ENCODE measurements at regions not wholly inside any gene's neighbourhood (a gene's known extent, or its start where the extent isn't known, plus 50 kb on each side); places are given as distances from the start of the nearest gene placed in this dataset.

DNA sequence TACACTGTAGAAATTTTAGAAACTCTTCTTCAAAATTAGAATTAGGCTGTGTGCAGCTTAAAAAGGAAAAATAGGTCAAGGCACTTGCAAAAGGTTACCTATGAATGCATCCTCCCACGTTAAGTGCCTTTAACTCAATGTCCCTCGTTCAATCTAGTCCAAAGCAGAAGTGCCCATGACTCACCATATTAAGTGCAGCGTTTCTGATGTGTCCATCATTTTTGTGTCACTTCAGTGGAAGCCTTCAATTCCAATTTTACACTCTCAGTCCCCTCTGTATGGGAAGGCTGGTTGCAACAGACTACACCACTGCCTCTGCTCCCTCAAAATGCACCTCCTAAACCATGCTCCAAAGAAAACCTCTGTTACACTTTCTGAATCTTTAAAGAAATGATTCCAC, 53.4 kb downstream of the FOXB1 start:
- no peak for DNase-seq (ENCODE audit: low read depth)

DNA sequence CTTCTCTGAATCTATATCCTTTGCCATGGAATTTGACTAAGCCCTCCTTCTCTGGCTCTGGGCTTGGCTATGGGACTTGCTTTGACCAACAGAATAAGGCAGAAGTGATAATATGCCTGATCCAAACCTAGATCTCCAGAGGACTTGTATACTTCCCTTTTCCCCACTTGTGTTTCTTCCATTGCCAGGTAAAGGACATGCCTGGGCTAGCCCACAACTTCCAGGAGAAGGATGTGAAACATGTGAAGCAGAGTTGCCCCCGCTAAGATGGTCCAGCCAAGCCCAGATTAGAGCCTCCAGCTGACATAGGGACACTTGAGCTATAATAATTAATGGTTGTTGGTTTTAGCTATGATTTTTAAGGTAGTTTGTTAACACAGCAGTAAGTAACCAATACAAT, 55.1 kb downstream of the FOXB1 start:
- no peak for DNase-seq (ENCODE audit: low read depth)

DNA sequence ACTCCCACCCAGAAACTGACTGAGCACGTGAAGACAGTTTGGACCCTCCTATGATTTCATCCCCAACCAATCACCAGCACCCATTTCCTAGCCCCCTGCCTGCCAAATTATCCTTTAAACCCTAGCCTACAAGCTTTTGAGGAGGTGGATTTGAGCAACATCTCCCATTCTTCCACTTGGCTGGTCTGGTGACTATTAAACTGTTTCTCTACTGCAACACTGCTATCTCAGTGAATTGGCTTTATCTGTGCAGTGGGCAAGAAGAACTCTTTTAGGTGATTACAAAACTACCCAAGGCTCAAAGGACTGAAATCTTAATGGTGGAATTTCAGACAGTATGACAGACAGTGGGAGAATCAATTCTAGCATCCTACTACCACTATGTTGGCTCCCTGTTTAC, 57.6 kb downstream of the FOXB1 start:
- no peak for DNase-seq (ENCODE audit: low read depth)

DNA sequence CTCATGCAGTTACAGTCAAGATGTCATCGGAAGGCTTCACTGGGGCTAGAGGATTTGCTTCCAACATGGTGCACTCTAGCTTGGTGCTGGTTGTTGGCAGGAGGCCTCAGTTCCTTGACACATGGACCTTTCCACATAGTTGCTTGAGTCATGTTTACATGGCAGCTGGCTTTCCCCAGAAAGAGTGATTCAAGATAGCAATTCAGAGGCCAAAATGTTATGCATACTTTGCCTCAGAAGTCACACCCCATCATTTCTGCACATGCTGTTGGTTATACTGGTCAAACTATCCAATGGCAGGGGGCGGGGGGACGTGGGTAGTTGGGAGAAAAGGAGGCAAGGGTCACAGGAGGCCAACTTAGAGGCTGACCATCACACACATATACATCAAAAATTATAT, 58.7 kb downstream of the FOXB1 start:
- peak; percentile 51 for DNase-seq (ENCODE audit: low read depth)

DNA sequence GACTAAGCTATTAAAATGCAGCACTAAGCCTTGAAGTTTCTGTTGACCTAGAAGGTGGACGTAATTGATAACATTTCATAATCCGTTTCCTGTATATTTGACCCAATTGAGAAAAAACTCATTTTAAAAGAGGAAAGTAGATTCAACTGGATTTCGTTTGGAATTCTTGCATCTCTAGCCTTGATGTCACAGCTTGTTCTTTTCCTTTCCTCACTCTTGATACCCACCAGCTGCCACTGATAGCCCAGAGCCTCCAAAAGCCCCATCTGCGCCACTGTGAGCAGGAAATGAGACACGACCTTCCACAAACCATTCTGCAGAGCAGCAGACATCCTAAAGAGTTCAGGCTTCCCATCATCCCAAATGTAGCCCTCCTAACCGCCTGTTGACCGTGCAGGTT, 61.8 kb downstream of the FOXB1 start:
- no peak for DNase-seq (ENCODE audit: low read depth)

DNA sequence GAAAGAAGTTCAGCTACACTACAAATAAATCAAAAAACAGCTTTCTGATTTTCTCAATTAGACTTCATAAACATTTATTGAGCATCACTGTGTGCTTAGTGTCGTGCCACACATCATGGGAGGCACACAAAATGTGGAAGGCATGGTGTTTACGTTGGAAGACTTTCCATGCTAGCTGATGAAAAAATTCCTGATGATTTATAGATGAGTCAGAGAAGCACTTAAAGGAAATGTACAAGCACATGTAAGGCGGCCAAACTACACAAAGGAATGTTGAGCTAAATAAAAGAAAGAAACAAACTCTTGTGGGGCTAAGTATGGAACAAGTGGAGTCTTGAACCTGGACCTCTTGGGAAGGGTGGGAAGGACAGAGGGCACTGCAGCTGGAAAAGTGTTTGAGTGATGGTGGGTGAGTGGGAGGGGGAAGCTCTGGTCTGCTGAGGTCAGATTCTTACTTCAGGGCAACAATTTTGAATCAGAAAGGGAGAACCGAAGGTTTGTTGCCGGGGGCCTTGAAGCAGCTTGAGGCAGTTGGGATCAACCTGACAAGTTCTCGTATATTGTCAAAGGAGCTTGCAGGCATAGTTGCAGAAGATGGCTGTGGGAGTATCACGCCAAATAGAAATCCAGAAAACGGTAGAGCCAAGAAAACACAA, 66.9 kb downstream of the FOXB1 start:
- peak; percentile 90 for DNase-seq (ENCODE audit: low read depth)

DNA sequence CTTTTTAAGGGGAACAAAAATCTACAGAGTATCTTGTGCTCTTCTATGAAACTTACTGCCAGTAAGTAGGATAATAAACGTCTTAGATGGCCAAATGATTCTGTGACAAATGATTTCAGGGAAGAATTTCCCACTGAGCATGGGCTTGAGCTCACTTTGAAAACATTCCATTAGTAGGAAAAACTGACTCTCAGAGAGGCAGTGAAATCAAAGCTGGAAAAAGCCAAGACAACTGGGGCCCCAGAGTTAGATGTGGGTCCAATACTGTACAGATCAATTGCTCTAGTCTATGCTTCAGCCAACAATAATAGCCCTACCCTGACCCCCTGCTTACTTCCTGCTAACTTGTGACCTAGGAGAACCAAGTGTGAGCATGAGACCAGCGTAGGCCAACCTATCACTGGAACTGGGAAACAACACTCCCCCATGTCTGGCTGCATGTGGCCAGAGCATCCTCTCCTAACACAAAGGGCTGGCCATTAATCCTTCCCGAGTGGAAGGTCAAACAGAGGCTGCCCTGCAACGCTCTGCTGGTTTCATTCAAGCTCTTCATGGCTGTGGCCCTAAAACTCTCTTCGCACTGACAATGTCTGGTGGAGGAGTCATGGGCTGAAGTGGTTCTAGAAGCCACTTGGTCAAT, 68.8 kb downstream of the FOXB1 start:
- no peak for DNase-seq (ENCODE audit: low read depth)

DNA sequence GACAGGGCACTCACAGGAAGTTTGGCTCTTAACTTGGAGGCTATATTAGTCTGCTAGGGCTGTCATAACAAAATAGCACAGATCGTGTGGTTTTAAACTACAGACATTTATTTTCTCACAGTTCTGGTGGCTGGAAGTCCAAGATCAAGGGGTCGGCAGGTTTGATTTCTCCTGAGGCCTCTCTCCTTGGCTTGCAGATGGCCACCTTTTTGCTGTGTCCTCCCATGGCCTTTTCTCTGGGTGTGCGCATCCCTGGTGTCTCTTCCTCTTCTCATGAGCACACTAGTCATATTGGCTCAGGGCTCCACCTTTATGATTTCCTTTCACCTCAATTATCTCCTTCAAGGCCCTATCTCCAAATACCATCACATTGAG, 69.3 kb downstream of the FOXB1 start:
- no peak for DNase-seq (ENCODE audit: low read depth)

DNA sequence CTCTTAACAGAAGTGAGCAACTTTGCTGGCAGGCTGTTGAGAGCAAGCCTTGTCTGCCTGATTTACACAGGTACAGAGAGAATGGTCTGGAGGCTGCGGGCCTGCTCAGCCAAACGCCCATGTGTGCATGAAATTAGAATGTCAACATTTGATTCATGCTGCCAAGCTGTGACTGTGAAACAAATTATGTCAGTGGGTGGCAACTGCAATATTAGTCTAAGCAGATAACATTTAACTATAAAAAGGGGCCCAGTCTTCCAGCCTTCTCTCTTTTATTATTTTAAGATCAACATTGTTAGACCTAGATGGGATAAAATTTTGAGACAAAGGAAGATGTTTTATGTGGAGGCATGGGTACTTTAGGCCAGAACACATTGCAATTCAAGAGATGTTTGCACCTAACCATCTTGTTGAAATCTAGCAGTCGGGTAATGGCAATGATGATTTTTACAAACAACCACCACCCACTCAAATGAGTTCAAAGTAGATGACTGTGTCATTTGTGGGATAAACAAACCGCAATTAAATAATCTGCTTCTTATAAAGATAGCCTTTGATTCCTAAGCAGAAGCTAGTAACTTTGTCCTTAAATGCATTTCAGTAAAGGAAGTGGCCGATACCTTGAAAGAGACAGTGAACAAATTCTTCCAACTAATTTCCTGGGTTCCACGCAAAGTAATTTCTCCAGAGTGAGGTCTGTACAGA, 70.2 kb downstream of the FOXB1 start:
- no peak for DNase-seq (ENCODE audit: low read depth)

DNA sequence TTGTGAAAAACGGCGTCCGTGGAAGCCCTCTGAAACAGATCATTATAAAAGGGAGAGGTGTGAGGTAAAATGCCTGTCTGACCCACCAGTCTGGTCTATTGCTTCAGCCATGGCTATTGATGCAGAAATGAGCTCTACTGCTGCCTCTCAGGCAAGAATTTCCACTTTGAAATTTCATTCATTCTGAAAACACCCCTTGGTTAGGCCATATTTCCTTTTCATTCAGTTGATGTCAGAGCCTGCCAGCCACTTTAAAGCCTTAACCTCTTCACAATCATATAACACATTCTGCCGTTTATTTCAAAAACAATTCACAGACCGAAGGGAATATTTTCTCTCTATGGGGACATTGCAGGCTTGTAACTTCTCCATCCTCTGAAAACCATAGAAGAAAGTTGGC, 71.9 kb downstream of the FOXB1 start:
- no peak for DNase-seq (ENCODE audit: low read depth)

DNA sequence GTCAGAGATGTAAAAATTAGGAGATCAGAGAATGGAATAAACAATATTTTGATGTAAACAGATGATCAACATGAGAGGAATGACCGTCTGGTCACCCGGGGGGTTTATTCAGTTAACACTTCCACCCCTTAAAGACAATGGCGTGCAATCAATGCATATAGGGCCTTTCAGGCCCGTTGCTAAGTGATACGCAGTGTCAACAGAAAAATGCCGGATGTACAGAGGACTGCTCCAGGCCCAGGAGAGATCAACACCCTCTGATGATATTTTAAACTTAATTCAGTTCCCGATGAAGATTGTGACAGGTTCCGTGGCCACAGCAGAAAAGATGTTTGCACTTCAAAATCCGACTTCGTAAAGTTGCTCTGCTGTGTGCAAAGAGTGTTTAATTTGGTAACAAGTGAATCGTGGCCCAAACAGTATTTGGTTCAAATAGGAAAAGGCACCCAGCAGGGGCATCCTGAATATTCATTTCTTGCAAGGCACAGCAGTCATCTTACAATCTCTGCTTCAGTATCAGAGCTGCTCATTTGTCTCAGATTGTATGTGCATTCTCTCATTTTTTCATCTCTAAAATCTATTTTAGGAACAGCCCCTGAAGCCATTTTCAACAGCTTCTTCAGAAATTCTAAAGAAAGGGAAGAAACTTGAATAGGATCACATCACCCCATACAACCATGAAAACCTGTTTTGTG, 72.6 kb downstream of the FOXB1 start:
- no peak for DNase-seq (ENCODE audit: low read depth)

DNA sequence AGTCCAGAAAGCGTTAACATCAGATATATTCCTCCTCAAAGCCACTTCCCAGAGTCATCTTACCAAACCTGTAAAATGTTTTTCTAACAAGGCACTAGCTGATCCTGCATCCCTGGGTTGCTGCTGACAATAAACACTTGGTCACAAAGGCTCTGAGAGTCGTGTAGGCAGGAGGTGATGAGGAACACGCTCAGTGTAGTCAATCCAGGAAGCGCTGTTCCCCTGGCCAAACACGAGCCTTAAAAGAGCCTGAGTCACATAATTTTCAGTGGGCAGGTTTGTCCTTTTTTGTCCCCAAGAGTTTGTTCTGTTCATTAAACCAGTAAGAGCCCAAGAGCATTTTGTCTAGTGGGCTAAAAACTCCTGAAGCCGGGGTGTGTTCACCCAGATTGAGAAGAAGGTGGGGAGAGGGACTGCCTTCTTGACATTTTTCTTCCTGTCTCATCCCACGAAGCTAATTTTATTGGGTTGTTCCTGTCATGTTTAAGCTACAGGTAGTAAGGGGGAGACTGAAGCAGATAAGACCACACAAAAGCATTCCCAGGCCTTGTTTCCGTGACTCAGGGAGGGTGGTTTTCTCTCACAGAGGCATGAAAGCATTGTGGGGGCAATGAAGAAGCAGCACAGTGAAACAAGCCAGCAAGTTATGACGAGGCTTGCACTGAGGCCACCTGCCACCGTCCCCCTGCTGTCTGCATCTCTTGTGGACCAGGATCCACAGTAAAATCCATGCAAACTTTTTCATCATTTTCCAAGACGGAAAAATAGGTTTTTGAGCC, 73.7 kb downstream of the FOXB1 start:
- DNase-seq (ENCODE audit: low read depth), result no peak

DNA sequence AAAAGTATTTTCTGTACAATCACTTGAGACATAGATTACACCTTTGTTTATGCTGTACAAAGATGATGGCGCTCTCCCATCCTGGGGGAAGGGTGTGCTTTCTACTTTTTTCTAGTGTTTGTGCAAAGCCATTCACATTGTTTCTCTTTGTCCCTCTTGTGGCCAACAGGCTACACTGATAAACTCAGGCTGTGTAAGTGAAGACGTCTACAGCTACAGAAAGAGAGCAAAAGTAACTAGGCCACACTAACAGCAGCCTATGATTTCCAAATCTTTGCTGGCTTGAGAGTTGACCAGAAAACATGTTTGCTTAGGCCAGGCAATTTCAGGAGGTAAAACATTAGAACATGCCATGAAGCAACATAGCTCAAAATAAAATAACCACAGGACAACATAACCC, 75.1 kb downstream of the FOXB1 start:
- DNase-seq (ENCODE audit: low read depth), result no peak

DNA sequence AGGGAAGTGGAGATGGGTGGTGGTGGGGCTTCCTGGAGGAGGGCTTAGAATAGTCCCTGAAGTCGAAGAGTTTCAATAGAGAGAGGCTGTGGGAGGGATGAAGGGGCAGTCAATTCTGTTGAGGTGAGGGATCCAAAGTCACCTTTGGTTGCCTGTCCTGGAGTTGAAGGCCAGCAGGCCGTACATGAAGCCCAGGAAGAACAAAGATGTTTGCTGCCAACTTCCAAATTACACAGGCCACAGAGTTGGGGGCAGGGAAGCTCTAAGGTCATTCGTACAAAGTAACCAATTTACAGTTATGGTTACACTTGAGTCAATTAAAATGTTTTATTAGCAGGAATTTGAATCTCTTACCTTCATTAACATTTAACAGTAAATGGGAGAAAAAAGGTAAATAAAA, 77.9 kb downstream of the FOXB1 start:
- no peak for DNase-seq (ENCODE audit: low read depth)

DNA sequence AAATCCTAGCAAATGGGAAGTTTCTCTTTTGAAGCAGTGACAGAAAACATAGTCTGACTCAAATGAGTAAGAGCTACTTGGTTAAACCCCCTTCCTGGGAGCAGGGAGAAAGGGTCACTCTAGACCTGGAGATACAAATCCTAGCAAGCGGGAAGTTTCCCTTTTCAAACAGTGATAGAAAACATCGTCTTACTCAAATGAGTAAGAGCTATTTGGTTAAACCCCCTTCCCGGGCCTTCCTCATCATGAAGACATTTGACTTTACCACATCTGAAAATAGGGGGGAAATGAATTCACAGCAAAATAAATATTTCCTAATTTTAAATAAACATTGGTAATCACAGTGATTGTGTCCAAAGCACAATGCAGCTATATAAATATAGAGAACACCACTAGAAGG, 79.2 kb downstream of the FOXB1 start:
- DNase-seq (ENCODE audit: low read depth), result no peak

DNA sequence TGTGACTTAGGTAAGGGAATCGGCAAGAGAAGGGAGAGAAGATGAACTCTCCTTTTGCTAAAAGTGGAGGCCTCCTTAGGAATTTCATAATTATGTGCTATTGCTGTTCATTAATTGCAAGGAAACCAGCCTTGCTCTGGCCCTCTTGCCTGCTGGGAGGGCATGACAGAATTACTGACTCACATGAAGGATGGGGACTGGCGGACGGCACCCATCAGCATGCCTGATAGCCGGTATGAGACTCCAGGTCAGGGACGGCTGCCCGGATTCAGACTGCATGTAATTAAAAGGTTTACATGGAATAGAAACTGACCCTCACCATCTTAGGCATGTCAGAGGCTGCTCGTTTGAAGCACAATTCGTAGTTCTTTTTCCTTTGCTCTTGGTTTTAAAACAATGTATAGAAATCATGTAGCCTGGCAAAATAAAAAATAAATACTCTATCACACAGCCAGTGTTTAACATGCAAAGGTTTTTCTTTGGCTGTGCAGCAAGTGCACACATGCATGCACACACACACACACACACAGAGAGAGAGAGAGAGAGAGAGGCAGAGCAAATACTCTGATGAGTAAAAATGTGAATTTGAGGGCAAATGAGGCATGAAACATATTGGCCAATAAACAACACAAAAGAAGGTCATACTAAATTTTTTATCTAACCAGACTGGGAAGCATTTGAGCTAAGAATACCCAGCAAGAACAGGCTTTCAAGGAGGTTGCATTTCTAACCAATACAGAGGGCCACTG, 82.7 kb downstream of the FOXB1 start:
- no peak for DNase-seq (ENCODE audit: low read depth)

DNA sequence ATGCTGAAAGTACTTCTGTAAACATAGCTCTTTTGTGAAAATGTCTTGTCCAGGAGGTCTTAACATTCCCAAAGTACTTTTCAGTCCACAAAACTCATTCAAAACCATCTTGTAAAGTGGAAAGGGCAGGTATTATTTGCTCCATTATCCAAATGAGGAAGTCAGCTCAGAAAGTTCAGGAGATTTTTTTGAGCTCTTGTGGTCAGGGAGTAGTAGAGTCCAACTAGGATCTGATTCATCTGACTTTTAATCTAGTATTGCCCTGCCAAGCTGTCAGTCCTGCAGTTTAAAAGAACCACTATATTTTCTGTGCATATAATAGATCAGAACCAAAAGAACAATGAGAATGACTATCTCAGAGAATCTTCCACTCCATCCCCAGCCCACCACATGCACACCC, 83.5 kb downstream of the FOXB1 start:
- DNase-seq (ENCODE audit: low read depth), result peak; percentile 21

DNA sequence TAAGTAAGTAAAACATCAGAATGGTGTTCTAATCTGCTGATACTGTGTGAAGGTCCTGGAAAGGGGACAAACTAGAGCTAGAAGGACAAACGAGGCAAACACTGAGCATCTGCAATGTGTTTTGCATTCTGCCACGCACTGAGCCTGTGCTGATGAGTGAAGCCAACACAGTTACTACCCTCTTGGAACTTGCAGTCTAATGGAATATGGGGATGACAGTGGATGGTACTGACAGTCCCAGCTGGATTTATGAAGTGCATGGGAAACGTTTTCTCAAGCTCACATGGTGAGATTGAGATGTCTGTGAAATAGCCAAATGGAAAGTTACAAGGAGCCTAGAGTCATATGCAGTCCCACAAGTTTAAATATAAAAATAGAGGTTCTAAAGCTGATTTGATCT, 86.6 kb downstream of the FOXB1 start:
- DNase-seq (ENCODE audit: low read depth), result no peak

DNA sequence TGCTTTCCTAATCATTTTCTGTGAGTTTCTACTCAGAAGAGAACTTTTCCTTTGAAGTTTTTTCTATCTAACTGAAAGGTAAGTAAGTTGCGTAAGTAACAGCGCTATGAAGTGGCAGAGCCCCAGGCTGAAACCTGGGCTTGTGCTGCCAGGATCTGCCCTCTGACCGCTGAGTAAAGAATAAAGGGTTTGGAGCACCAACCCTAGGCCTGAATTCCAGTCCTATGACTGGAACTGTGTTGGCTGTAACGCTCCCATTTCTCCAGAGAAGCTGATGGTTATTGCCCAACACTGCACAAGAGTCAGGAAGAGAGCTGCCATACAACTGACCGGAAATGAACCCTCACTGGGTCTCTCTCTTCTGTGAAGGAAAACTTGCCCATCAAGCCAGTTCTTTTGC, 87.0 kb downstream of the FOXB1 start:
- DNase-seq (ENCODE audit: low read depth), result peak; percentile 94

DNA sequence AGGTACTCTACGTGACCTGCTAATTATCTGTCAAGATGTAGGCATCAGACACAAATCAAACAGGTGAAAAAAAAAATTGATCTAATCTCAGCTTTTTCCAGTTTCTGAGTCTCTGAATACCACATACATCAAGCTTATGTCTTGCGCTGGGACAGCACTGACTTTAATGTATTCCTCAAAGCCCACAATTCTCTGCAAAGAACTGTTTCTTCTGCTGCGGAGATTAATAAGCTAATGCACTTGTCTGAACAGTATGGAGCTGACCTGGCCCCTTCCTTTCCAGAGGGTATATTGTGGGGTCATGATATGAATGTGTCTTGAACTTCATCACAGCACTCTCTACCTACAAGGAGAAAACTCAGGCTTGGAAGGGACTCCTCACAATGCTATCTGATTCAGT, 87.8 kb downstream of the FOXB1 start:
- DNase-seq (ENCODE audit: low read depth), result no peak
